Right lung (tissue), 2 donors: ENCODE measurements at regions not wholly inside any gene's neighbourhood (a gene's known extent, or its start where the extent isn't known, plus 50 kb on each side); places are given as distances from the start of the nearest gene placed in this dataset.

Source experiments
- DNase-seq, 2 donors: peaks; one replicate each; pipeline ENCODE4 v3.0.0-alpha.2; 2013

- DNase-seq, result no peak
These were observed 151.8 kb upstream of the HES1 start for GRCh38 chr3:193983846-193984818.

- no peak for DNase-seq
These were observed 151.1 kb upstream of the HES1 start for GRCh38 chr3:193984876-193985275.

DNA sequence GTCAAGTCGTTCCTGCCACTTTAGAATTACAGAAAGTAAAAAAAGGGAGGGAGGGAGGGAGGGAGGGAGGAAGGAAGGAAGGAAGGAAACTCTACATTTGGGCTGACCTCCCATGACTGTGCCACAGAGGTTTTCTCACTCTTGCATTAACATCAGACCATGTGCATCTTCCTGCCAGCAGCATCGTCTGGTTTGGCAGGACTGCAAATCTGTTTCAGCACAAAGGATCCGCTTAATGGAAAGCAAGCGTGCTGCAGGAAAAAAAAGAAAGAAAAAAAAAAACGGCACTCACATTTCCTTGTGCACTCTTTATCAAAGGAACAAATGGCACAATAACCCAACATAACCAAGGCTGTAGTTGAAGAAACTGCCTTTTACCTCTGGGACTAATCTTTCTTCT is 148.8 kb upstream of the HES1 start:
- DNase-seq, result peak; percentile 47 to 57

GRCh38 chr3:193989186-193989585 is 146.8 kb upstream of the HES1 start:
- no peak for DNase-seq

DNA sequence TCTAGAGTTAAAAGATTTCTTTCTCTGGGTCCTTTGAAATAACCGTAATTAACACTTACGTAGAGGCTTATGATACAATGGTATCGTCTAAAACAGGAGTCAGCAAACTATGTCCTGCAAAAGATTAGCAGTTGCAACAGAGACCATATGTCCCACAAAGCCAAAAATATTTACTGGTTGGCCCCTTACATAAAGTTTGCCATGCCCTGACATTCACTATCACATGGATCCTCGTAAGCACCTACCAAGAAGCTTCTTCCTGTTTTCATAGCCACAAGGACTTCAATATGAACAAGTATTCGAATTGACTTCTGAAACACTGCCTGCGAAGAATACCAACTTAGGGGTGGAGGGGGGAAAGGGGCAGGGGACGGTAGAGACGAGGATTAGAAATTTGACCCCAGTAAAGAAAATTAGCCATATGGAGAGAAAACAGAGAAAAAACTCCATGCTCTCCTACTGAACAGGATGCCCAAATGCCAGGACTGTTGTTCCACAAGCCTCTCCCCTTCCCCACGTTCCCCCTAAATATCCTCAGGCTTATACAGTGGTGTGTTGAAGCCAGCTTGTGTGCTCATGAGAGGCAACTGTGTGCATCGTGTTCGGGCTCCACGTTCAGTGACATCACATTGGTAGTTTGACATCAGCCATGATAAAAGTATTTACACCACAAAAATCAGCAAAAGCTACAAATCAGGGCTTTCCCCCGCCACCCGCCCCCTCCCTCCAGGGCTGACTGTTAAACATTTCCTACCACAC is 144.1 kb upstream of the HES1 start:
- DNase-seq, result no peak

- DNase-seq, result no peak
These were observed 143.4 kb upstream of the HES1 start for GRCh38 chr3:193992425-193993037.

DNA sequence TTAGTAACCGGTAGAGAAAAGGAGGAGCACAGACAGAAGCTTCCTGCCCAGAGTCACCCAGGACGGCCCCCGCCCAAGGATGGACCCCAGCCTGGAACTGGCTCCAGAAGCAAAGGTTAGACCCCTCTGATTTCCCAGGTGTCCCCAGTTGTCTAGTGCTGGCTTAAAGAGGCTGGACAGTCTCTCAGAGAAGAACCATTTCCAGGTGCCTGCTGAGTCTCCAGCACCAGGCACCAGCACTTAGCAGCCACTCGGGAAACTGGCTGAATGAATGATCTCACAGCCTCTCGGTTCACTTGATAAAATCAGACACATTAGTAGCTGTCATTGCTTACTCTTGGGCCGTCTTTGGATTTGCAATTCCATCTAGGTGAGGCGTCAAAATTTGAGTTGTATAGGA is 139.7 kb upstream of the HES1 start:
- DNase-seq, result no peak

GRCh38 chr3:193996641-193997089 is 139.3 kb upstream of the HES1 start:
- no peak for DNase-seq

- no peak for DNase-seq
These were observed 138.5 kb upstream of the HES1 start for GRCh38 chr3:193997228-193998122.

- DNase-seq, result no peak
These were observed 137.9 kb upstream of the HES1 start for GRCh38 chr3:193998123-193998448.

- no peak for DNase-seq
These were observed 137.2 kb upstream of the HES1 start for GRCh38 chr3:193998628-193999195.

DNA sequence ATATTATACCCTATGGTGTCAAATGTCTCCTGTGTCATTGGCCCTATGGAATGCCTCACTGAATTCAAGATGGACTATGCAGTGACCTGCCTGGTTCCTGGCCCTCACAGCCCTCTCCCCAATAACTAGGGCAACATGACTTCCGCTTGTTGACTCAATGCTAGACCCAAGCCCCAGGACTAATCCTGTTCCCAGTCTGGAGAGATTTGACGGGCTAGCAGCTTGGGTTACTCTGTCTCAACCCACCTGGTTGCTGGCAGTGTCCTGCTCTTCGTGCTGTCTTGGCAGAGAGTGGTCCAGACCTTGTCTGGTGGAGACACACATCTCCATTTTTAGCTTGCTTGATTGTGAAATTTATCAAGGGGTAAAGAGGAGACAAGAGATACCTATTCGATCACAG is 135.8 kb upstream of the HES1 start:
- no peak for DNase-seq

- no peak for DNase-seq
These were observed 135.2 kb upstream of the HES1 start for GRCh38 chr3:194000712-194001111.

GRCh38 chr3:194001728-194002459 is 134.1 kb upstream of the HES1 start:
- DNase-seq, result no peak

GRCh38 chr3:194003114-194004057 is 132.6 kb upstream of the HES1 start:
- DNase-seq, result peak; percentile 66 to 68

GRCh38 chr3:194005930-194006501 is 129.9 kb upstream of the HES1 start:
- no peak for DNase-seq

DNA sequence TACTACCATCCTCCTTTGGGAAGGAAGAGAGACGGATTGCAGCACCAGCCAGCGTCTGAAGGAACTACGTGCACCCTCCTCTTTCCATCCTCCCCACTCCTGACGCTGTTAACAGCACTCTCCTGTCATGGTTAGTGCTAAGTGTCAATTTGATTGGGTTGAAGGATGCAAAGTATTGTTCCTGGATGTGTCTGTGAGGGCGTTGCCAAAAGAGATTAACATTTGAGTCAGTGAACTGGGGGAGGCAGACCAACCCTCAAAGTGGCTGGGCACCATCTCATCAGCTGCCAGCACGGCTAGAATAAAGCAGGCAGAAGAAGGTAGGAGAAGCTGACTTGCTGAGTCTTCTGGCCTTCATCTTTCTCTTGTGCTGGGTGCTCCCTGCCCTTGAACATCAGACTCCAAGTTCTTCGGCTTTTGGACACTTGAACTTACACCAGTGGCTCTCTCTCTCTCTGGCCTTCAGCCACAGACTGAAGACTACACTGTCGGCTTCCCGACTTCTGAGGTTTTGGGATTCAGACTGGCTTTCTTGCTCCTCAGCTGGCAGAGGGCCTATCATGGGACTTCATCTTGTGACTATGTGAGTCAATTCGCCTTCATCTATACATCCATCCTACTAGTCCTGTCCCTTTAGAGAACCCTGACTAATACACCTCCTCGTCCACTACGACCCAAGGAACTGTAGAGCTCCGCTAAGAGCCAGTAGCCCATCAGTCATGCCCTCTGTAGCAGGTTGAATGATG is 128.2 kb upstream of the HES1 start:
- no peak for DNase-seq

- DNase-seq, result no peak
These were observed 126.9 kb upstream of the HES1 start for GRCh38 chr3:194009019-194009418.
